Body of pancreas (tissue), 4 donors: ENCODE measurements at regions not wholly inside any gene's neighbourhood (a gene's known extent, or its start where the extent isn't known, plus 50 kb on each side); places are given as distances from the start of the nearest gene placed in this dataset.

Experiments used
- ATAC-seq: fragments of 150-250 bp; one replicate; pipeline ENCODE4 v1.9.1; 2016
- DNase-seq, 4 donors: peaks; one replicate each; pipeline ENCODE4 v3.0.0-alpha.2; 2019
- H3K27ac ChIP-seq, 4 donors: fragments of 200-600 bp; sonication (generic); 1 replicate in 3 of 4; 2 replicates in 1 of 4; pipeline versions ENCODE4 v1.5.1 to v1.6.1; 2016 to 2019; ENCODE audit warnings: mild to moderate bottlenecking in 1 of 4, mixed read lengths in 1 of 4, moderate library complexity in 1 of 4
- H3K27me3 ChIP-seq, 2 donors: fragments of 200-600 bp; sonication (generic); one replicate each; pipeline ENCODE4 v1.6.0; 2016; ENCODE audit warnings: mild to moderate bottlenecking in 1 of 2
- H3K36me3 ChIP-seq, 2 donors: fragments of 200-600 bp; sonication (generic); replicated peaks in 1 of 2; 2 replicates each; pipeline ENCODE4 v1.5.1; 2016; ENCODE audit warnings: low read depth in 2 of 2; ENCODE audit not compliant: insufficient read depth in 1 of 2
- H3K4me1 ChIP-seq: fragments of 200-600 bp; sonication (generic); one replicate; pipeline ENCODE4 v1.6.0; 2016
- H3K4me3 ChIP-seq, 2 donors: fragments of 200-600 bp; sonication (generic); 1 replicate in 1 of 2; 2 replicates in 1 of 2; pipeline ENCODE4 v1.5.1; 2016 to 2019
- H3K9me3 ChIP-seq, 3 donors: fragments of 200-600 bp; sonication (generic); 1 replicate in 2 of 3; 2 replicates in 1 of 3; pipeline ENCODE4 v1.5.1; 2016
- POLR2A ChIP-seq, 3 donors: fragments of 450-650 bp; IDR thresholded peaks; one replicate each; pipeline ENCODE4 v1.6.1; 2016; ENCODE audit warnings: antibody characterized with exemption in 3 of 3, mild to moderate bottlenecking in 2 of 3
- WGBS, 2 donors: methylation state at CpG; one replicate each; pipeline ENCODE4 v1.1.5; 2017; 5-methylcytosine and 5-hydroxymethylcytosine counted together
- intact Hi-C: fragments of 100-400 bp; cut with DNase I; formaldehyde crosslinking; loops from one replicate; pipeline ENCODE4 v1.15.1; 2023
- TF ChIP-seq, protein P1 (sequence below), 7 experiments: fragments of 450-650 bp in 4 of 7; fragments of 200-600 bp in 3 of 7; sonication (generic) in 3 of 7; IDR thresholded peaks; one replicate each; pipeline ENCODE4 v1.5.1; 2016 to 2019; ENCODE audit warnings: antibody characterized with exemption in 7 of 7

DNA sequence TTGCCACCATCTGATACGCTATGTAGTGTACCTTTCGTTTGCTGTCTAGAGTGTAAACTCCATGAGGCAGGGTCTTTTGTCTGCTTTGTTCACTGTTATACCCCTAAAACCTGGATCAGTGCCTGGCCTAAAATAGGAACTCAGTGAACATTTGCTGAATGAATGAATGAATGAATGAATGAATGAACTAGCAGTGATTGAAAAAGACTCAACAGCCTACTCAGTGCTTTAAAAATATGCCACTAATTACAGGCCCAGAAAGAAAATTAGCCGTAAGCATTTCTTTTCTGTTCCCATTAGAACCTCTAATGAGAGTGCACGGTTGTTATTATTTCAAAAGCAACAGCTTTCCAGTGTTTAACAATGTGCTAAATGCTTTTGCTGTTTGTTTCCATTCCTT, 69.3 kb upstream of the SYT6 start:
- DNase-seq: no peak
- H3K27ac ChIP-seq: no peak overlapping the region
- 74 to 91% methylated on average over 4 of the region's 4 CpGs for WGBS, 2 donors
- H3K36me3 ChIP-seq: no peaks in the 10 kb centered on the region
- TF ChIP-seq POLR2A (IDR thresholded peaks at IDR 0.05): no peak
- TF ChIP-seq, protein P1, sequence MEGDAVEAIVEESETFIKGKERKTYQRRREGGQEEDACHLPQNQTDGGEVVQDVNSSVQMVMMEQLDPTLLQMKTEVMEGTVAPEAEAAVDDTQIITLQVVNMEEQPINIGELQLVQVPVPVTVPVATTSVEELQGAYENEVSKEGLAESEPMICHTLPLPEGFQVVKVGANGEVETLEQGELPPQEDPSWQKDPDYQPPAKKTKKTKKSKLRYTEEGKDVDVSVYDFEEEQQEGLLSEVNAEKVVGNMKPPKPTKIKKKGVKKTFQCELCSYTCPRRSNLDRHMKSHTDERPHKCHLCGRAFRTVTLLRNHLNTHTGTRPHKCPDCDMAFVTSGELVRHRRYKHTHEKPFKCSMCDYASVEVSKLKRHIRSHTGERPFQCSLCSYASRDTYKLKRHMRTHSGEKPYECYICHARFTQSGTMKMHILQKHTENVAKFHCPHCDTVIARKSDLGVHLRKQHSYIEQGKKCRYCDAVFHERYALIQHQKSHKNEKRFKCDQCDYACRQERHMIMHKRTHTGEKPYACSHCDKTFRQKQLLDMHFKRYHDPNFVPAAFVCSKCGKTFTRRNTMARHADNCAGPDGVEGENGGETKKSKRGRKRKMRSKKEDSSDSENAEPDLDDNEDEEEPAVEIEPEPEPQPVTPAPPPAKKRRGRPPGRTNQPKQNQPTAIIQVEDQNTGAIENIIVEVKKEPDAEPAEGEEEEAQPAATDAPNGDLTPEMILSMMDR (IDR thresholded peaks at IDR 0.05): no peak
- H3K4me1 ChIP-seq: no peaks in the 10 kb centered on the region
- H3K27me3 ChIP-seq: no peaks in the 10 kb centered on the region
- no peaks in the 10 kb centered on the region for H3K9me3 ChIP-seq
- ATAC-seq: no peak
- intact Hi-C loops: no loop called here
- no peak overlapping the region for H3K4me3 ChIP-seq

DNA sequence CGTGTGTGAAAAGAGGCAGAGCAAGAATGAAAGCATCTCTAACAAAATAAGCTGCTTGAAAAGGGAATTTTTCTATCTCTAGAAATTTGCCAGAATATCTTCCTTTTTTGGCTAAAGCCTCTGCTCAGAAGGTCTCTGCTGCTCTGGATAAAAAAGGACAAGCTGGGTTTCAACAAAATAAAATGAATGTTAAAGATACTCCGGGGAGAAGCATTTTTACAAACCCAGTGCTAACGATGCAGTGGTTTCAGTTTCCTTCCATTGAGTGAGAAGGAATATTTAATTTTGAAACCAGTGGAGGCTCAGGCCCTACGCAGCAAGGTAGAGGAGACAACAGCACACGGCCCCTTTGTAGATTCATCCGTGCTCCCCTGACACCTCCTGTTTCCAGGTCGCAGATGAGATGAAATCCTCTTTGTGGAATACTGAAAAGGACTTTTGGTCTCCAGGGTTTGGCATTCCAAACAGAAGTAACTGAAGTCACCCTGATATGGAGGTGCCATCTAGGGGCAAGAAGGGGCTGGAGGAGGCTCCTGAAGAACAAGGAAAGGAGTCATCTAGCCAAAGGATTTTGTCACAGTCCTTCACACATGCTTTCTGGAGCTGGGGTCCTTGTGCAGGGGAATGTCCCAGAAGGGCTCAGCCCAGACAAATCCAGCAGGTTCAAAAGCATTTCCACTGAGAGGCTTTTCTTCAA, 65.7 kb upstream of the SYT6 start:
- DNase-seq: peak in 1 of 4 donors; percentile 22
- Histone ChIP-seq H3K4me1 (no peaks in the 10 kb centered on the region), H3K27ac (no peak overlapping the region), H3K27me3 (no peaks in the 10 kb centered on the region), H3K4me3 (no peak overlapping the region), H3K36me3 (no peaks in the 10 kb centered on the region), H3K9me3 (no peaks in the 10 kb centered on the region)
- intact Hi-C loops: no loop called here
- WGBS, 2 donors: 34 to 41% methylated on average over 7 of the region's 7 CpGs
- no peak for ATAC-seq
- TF ChIP-seq POLR2A (IDR thresholded peaks at IDR 0.05): no peak
- TF ChIP-seq, protein P1 (IDR thresholded peaks at IDR 0.05): peak in 4 of 7 experiments; percentile 12 to 48 (median 26)

DNA sequence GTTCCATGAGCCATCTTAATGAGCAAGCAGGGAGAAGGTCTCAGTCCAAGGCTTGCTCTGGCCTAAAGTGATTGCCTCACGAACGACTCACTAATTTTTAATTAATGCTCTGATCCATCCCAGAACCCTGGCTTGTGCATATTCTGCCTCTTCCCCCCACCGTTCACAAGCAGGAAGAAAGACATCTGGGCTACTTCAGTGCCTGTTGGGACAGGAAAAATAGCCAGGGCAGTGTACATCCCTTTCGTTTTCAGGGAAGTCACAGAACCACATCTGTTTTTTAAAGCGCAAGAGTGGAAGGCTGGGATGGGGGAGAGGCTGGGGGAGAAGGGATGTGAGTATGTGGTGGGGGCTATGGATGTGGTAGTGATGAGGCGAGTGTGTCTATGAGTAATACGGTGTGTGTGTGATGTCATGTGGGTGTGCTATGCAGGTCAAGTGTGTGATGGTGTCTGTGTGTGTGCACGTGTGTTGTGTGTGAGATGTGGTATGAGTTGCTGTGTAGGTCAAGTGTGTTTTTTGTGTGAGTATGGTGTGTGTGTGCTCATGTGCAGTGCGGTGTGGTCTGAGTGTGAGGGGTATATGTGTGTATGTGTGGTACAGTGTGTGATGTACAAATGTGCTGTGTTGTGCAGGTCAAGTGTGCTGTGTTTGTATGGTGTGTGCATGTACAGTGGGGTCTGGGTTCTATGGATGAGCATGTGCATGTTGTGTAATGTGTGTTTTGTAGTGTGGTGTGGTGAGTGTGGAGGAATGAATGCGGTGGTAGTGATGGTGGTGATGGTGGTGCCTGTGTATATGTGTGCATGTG, 64.9 kb upstream of the SYT6 start:
- Histone ChIP-seq H3K27ac (no peak overlapping the region), H3K4me1 (no peaks in the 10 kb centered on the region), H3K9me3 (no peaks in the 10 kb centered on the region), H3K36me3 (no peaks in the 10 kb centered on the region), H3K27me3 (no peaks in the 10 kb centered on the region), H3K4me3 (no peak overlapping the region)
- no peak for DNase-seq
- no peak for ATAC-seq
- WGBS, 2 donors: 58 to 65% methylated on average over 10 of the region's 10 CpGs
- TF ChIP-seq, protein P1 (IDR thresholded peaks at IDR 0.05): no peak
- TF ChIP-seq POLR2A (IDR thresholded peaks at IDR 0.05): no peak
- intact Hi-C loops: no loop called here

DNA sequence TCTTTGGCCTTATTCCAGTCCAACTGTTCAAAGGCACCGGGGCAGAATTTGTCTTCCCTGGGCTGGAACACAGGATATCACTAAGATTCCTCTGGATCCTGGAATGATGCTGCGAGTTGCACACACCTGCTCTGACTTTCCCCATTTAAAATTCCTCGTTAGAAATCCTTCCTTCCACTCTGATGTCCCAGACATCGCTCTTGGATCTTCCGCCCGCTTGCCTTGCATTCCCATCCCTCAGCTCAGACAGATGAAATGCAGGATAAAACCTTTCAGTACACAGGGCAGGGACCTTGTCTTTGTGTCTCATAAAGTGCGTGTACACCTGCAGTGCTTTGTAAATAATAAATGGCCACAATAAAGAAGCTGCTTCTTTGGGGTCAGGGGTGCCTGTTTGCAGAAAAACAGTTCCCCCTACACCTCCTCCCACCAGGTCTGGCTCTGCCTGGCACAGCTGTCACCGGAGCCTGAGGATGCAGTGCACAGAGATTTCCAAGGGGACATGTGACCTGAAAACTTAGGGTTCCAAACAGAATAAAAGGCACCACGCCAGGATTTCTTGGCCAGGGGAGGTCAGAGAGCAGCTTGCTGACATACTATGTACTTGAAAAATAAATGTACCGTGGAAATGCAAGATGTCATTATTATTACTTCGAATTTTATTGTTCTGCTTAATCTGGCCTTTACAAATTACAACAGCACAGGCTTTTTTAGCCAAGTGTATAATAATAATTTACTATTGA, 62.9 kb upstream of the SYT6 start:
- H3K36me3 ChIP-seq: no peaks in the 10 kb centered on the region
- no peaks in the 10 kb centered on the region for H3K9me3 ChIP-seq
- no peak for TF ChIP-seq POLR2A (IDR thresholded peaks at IDR 0.05)
- TF ChIP-seq, protein P1 (IDR thresholded peaks at IDR 0.05): no peak
- 49 to 56% methylated on average over 11 of the region's 11 CpGs for WGBS, 2 donors
- no peaks in the 10 kb centered on the region for H3K27me3 ChIP-seq
- no peak overlapping the region for H3K4me3 ChIP-seq
- ATAC-seq (no peak), DNase-seq (no peak)
- no peak overlapping the region for H3K27ac ChIP-seq
- intact Hi-C loops: no loop called here
- no peaks in the 10 kb centered on the region for H3K4me1 ChIP-seq
